HepG2 (cell line): ENCODE measurements at regions not wholly inside any gene's neighbourhood (a gene's known extent, or its start where the extent isn't known, plus 50 kb on each side); places are given as distances from the start of the nearest gene placed in this dataset.

Experiments used
- ATAC-seq: fragments of 200-7000 bp; cut with Tn5 transposase; 3 replicates; pipeline ENCODE4 v1.9.1; 2020; ENCODE audit warnings: mild to moderate bottlenecking, moderate library complexity
- BruUV-seq: library from RNA; stranded (reverse); fragments of 400-500 nt; replicated peaks from 2 replicates; lab custom pipeline; 2021; lab: Mats Ljungman, UMichigan
- CTCF ChIA-PET: fragments of 300-600 bp; formaldehyde crosslinking; extraction: SDS; loops from one replicate; lab custom pipeline; 2021; ENCODE audit warnings: low total read pairs, inconsistent platforms, low intra/inter-chr PET ratio; lab: Yijun Ruan, JAX
- POLR2A ChIA-PET: fragments of 350-600 bp; sonication (Branson Sonifier 250); formaldehyde crosslinking; loops from one replicate; lab custom pipeline; 2020; ENCODE audit warnings: antibody characterized with exemption, inconsistent platforms; lab: Yijun Ruan, JAX
- DNase-seq: peaks from one replicate; pipeline ENCODE4 v3.0.0-alpha.2; 2015; ENCODE audit warnings: low spot score
- FAIRE-seq: peaks from 3 replicates; lab custom pipeline; 2011; peaks lifted over from hg19 to GRCh38; lab: Jason Lieb, UNC
- H2AFZ ChIP-seq: one replicate; pipeline ENCODE4 v1.6.1; 2011; ENCODE audit warnings: low read length, inconsistent platforms
- H3K27ac ChIP-seq: fragments of 300-600 bp; 3 replicates; pipeline ENCODE4 v1.8.0; 2011; ENCODE audit warnings: mixed run types, mild to moderate bottlenecking, mixed read lengths, low read length, inconsistent platforms; ENCODE audit not compliant: insufficient read depth; ENCODE audit errors: extremely low read length
- H3K27me3 ChIP-seq, 2 experiments: fragments of 200-600 bp in 1 of 2; 2 replicates in 1 of 2; 3 replicates in 1 of 2; pipeline versions ENCODE4 v1.6.0 to v1.8.0; 2011; ENCODE audit warnings: low read length in 2 of 2, mild to moderate bottlenecking in 2 of 2, moderate library complexity in 2 of 2, inconsistent platforms in 1 of 2; ENCODE audit not compliant: insufficient read depth in 2 of 2, control insufficient read depth in 1 of 2
- H3K36me3 ChIP-seq, 2 experiments: fragments of 200-600 bp in 1 of 2; replicated peaks in 1 of 2; 2 replicates in 1 of 2; 3 replicates in 1 of 2; pipeline versions ENCODE4 v1.5.1 to v1.8.0; 2011; ENCODE audit warnings: low read length in 2 of 2, inconsistent platforms in 1 of 2; ENCODE audit not compliant: insufficient read depth in 2 of 2, control insufficient read depth in 1 of 2
- H3K4me1 ChIP-seq: 2 replicates; pipeline ENCODE4 v1.5.1; 2012; ENCODE audit warnings: low read length, inconsistent platforms; ENCODE audit not compliant: insufficient read depth
- H3K4me2 ChIP-seq: 2 replicates; pipeline ENCODE4 v1.6.0; 2011; ENCODE audit warnings: low read depth, low read length, inconsistent platforms
- H3K4me3 ChIP-seq, 3 experiments: fragments of 200-600 bp in 1 of 3; sonication (generic), shearing (Covaris generic) in 1 of 3; replicated peaks in 1 of 3; 2 replicates each; pipeline ENCODE4 v1.5.1; 2011 to 2016; ENCODE audit warnings: low read length in 3 of 3, inconsistent platforms in 2 of 3, low read depth in 2 of 3, mild to moderate bottlenecking in 2 of 3, control low read depth in 1 of 3, mixed read lengths in 1 of 3; ENCODE audit not compliant: insufficient read depth in 1 of 3
- H3K79me2 ChIP-seq: one replicate; pipeline ENCODE4 v1.6.1; 2011; ENCODE audit warnings: low read length, inconsistent platforms; ENCODE audit not compliant: insufficient read depth
- H3K9ac ChIP-seq: 2 replicates; pipeline ENCODE4 v1.6.0; 2011; ENCODE audit warnings: mild to moderate bottlenecking, low read depth, low read length, inconsistent platforms; ENCODE audit not compliant: insufficient read depth
- H3K9me3 ChIP-seq: 2 replicates; pipeline ENCODE4 v1.5.1; 2012; ENCODE audit warnings: mild to moderate bottlenecking, low read length
- H4K20me1 ChIP-seq: 2 replicates; pipeline ENCODE4 v1.6.0; 2011; ENCODE audit warnings: inconsistent platforms, mild to moderate bottlenecking, low read length, moderate library complexity; ENCODE audit not compliant: insufficient read depth
- AKAP8 ChIP-seq: sonication (generic); formaldehyde crosslinking; IDR thresholded peaks from 2 replicates; pipeline ENCODE4 v1.5.1; 2020; ENCODE audit warnings: mild to moderate bottlenecking, missing genetic modification reagents
- CC2D1A ChIP-seq: sonication (generic); formaldehyde crosslinking; IDR thresholded peaks from 2 replicates; pipeline ENCODE4 v1.8.1; 2023; ENCODE audit warnings: mild to moderate bottlenecking, missing genetic modification reagents
- CHD4 ChIP-seq: fragments of 200-600 bp; sonication (generic); IDR thresholded peaks from 2 replicates; pipeline ENCODE4 v1.7.0; 2017; ENCODE audit warnings: mild to moderate bottlenecking, low read length, borderline replicate concordance
- HNF1A ChIP-seq, 2 experiments: sonication (generic) in 1 of 2; formaldehyde crosslinking in 1 of 2; IDR thresholded peaks; 2 replicates each; pipeline versions ENCODE4 v1.4.0 to v1.6.1; 2016 to 2020; ENCODE audit warnings: borderline replicate concordance in 1 of 2, low read depth in 1 of 2, mild to moderate bottlenecking in 1 of 2, missing genetic modification reagents in 1 of 2
- HNF4A ChIP-seq: sonication (generic); formaldehyde crosslinking; IDR thresholded peaks from 2 replicates; pipeline ENCODE4 v1.4.0; 2020; ENCODE audit warnings: missing genetic modification reagents
- KLF12 ChIP-seq: sonication (generic); formaldehyde crosslinking; IDR thresholded peaks from 2 replicates; pipeline ENCODE4 v1.4.0; 2020; ENCODE audit warnings: missing genetic modification reagents, borderline replicate concordance
- NKX3-1 ChIP-seq: sonication (generic); formaldehyde crosslinking; IDR thresholded peaks from 2 replicates; pipeline ENCODE4 v1.5.0; 2020; ENCODE audit warnings: missing genetic modification reagents
- NR3C1 ChIP-seq: sonication (generic); formaldehyde crosslinking; IDR thresholded peaks from 2 replicates; pipeline ENCODE4 v1.4.0; 2020; ENCODE audit warnings: missing genetic modification reagents
- PAX8 ChIP-seq: sonication (generic); formaldehyde crosslinking; IDR thresholded peaks from 2 replicates; pipeline ENCODE4 v1.8.0; 2022; ENCODE audit warnings: mild to moderate bottlenecking, missing genetic modification reagents, borderline replicate concordance
- SETDB1 ChIP-seq: sonication (generic); formaldehyde crosslinking; IDR thresholded peaks from 2 replicates; pipeline ENCODE4 v1.5.1; 2020; ENCODE audit warnings: missing genetic modification reagents, mild to moderate bottlenecking, borderline replicate concordance
- SUZ12 ChIP-seq: fragments of 150-350 bp; IDR thresholded peaks from 2 replicates; pipeline ENCODE4 v1.6.1; 2014; ENCODE audit warnings: low read depth, low read length
- TEF ChIP-seq: sonication (generic); formaldehyde crosslinking; IDR thresholded peaks from 2 replicates; pipeline ENCODE4 v1.5.0; 2020; ENCODE audit warnings: missing genetic modification reagents
- ZEB1 ChIP-seq: IDR thresholded peaks from 2 replicates; pipeline ENCODE4 v1.6.1; 2012; ENCODE audit warnings: mild to moderate bottlenecking, low read depth, inconsistent platforms; ENCODE audit not compliant: insufficient replicate concordance
- ZNF335 ChIP-seq: sonication (generic); formaldehyde crosslinking; IDR thresholded peaks from 2 replicates; pipeline ENCODE4 v1.4.0; 2020; ENCODE audit warnings: missing genetic modification reagents
- ZNF337 ChIP-seq: sonication (generic); formaldehyde crosslinking; IDR thresholded peaks from 2 replicates; pipeline ENCODE4 v1.5.1; 2020; ENCODE audit warnings: missing genetic modification reagents, low read depth, mild to moderate bottlenecking, borderline replicate concordance
- ZNF598 ChIP-seq: sonication (generic); formaldehyde crosslinking; IDR thresholded peaks from 2 replicates; pipeline ENCODE4 v1.5.1; 2020; ENCODE audit warnings: mild to moderate bottlenecking, missing genetic modification reagents, borderline replicate concordance
- ZNF687 ChIP-seq: sonication (generic); formaldehyde crosslinking; IDR thresholded peaks from 2 replicates; pipeline ENCODE4 v1.5.1; 2020; ENCODE audit warnings: mild to moderate bottlenecking, missing genetic modification reagents, moderate library complexity
- ZSCAN31 ChIP-seq: sonication (generic); formaldehyde crosslinking; IDR thresholded peaks from 2 replicates; pipeline ENCODE4 v1.5.0; 2020; ENCODE audit warnings: low read depth, mild to moderate bottlenecking, missing genetic modification reagents
- WGBS: methylation state at CpG from one replicate; pipeline ENCODE4 v1.1.6; 2017; ENCODE audit warnings: low lambda C conversion rate; 5-methylcytosine and 5-hydroxymethylcytosine counted together
- in situ Hi-C: cut with HindIII; loops from 2 replicates; pipeline ENCODE4 v1.10.0; 2017; ENCODE audit warnings: low pct_unique_long_range_greater_than_20kb; ENCODE audit not compliant: extremely low pct_ligation_motif_present
- intact Hi-C: fragments of 100-400 bp; cut with micrococcal nuclease; formaldehyde crosslinking; loops from one replicate; pipeline ENCODE4 v1.10.0; 2022; ENCODE audit not compliant: unreplicated experiment

- Histone ChIP-seq H3K4me3 (no peak overlapping the region), H3K9ac (no peak overlapping the region), H3K4me2 (no peak overlapping the region), H3K27ac (no peak overlapping the region), H3K36me3 (no peaks in the 10 kb centered on the region), H3K27me3 (no peaks in the 10 kb centered on the region), H3K9me3 (peaks cover 7% of the 10 kb centered on the region; the same call in 1 of the 2 replicates), H4K20me1 (no peaks in the 10 kb centered on the region), H3K79me2 (no peaks in the 10 kb centered on the region), H3K4me1 (no peaks in the 10 kb centered on the region), H2AFZ (no peak overlapping the region)
- no peak for DNase-seq
- no peak for ATAC-seq
- 25% methylated on average over 3 of the region's 3 CpGs for WGBS
- intact Hi-C loops: no loop called here
- CTCF ChIA-PET: no interaction called here
- no peak for FAIRE-seq
- POLR2A ChIA-PET: no interaction called here
- in situ Hi-C loops: no loop called here
- no TSS peak for BruUV-seq
- TF ChIP-seq ZNF337 (no peak), ZNF687 (CRISPR knock-in tag) (no peak), AKAP8 (no peak), HNF4A (CRISPR knock-in tag) (no peak), ZSCAN31 (CRISPR knock-in tag) (no peak), ZNF598 (CRISPR knock-in tag) (no peak), ZEB1 (no peak), PAX8 (CRISPR knock-in tag) (no peak), TEF (CRISPR knock-in tag) (no peak), HNF1A (IDR thresholded peaks at IDR 0.05; ENCODE audit: low read depth) (no peak), HNF1A (CRISPR knock-in tag; IDR thresholded peaks at IDR 0.05; ENCODE audit: borderline replicate concordance) (no peak), CHD4 (no peak), KLF12 (no peak), SETDB1 (CRISPR knock-in tag) (no peak), CC2D1A (CRISPR knock-in tag) (no peak), NR3C1 (CRISPR knock-in tag) (no peak), SUZ12 (no peak), ZNF335 (CRISPR knock-in tag) (no peak), NKX3-1 (CRISPR knock-in tag) (no peak)
Measured at GRCh38 chr2:60226191-60226590, 327.3 kb downstream of the BCL11A start.
